Suprapubic skin (tissue), 4 donors: ENCODE measurements at regions not wholly inside any gene's neighbourhood (a gene's known extent, or its start where the extent isn't known, plus 50 kb on each side); places are given as distances from the start of the nearest gene placed in this dataset.

Experiments
- DNase-seq, 2 donors: peaks; one replicate each; pipeline ENCODE4 v3.0.0-alpha.2; 2019; ENCODE audit warnings: low spot score in 2 of 2
- H3K27ac ChIP-seq: fragments of 200-600 bp; sonication (generic); one replicate; pipeline ENCODE4 v1.5.1; 2019
- H3K27me3 ChIP-seq: fragments of 200-600 bp; sonication (generic); one replicate; pipeline ENCODE4 v1.5.1; 2019
- H3K36me3 ChIP-seq: fragments of 200-600 bp; sonication (generic); one replicate; pipeline ENCODE4 v1.5.1; 2019
- H3K4me1 ChIP-seq: fragments of 200-600 bp; sonication (generic); one replicate; pipeline ENCODE4 v1.5.1; 2019
- H3K4me3 ChIP-seq: fragments of 200-600 bp; sonication (generic); one replicate; pipeline ENCODE4 v1.5.1; 2019; ENCODE audit warnings: mild to moderate bottlenecking
- H3K9me3 ChIP-seq: fragments of 200-600 bp; sonication (generic); one replicate; pipeline ENCODE4 v1.5.1; 2019
- CTCF ChIP-seq, 2 donors: fragments of 200-600 bp in 1 of 2; fragments of 450-650 bp in 1 of 2; sonication (generic) in 1 of 2; IDR thresholded peaks; one replicate each; pipeline ENCODE4 v1.5.1; 2016 to 2019; ENCODE audit warnings: antibody characterized with exemption in 2 of 2, mild to moderate bottlenecking in 1 of 2, moderate library complexity in 1 of 2
- EP300 ChIP-seq: sonication (generic); formaldehyde crosslinking; IDR thresholded peaks from one replicate; pipeline ENCODE4 v1.6.1; 2017; ENCODE audit warnings: antibody characterized with exemption
- POLR2A ChIP-seq, 2 donors: fragments of 450-650 bp; IDR thresholded peaks; one replicate each; pipeline ENCODE4 v1.6.1; 2017; ENCODE audit warnings: antibody characterized with exemption in 2 of 2, mild to moderate bottlenecking in 2 of 2, moderate library complexity in 2 of 2
- POLR2AphosphoS5 ChIP-seq, 3 donors: sonication (generic); formaldehyde crosslinking; IDR thresholded peaks; one replicate each; pipeline ENCODE4 v1.6.1; 2017; ENCODE audit warnings: antibody characterized with exemption in 3 of 3
- WGBS: methylation state at CpG from one replicate; pipeline ENCODE4 v1.1.5; 2018; 5-methylcytosine and 5-hydroxymethylcytosine counted together

- WGBS = 93% methylated on average over 5 of the region's 6 CpGs
- Histone ChIP-seq H3K27ac (no peak overlapping the region), H3K36me3 (no peaks in the 10 kb centered on the region)
These were observed 78.8 kb upstream of the ARHGAP28 start for GRCh38 chr18:6650747-6651146.

GRCh38 chr18:6652098-6652497 is 77.4 kb upstream of the ARHGAP28 start:
- Histone ChIP-seq H3K36me3 (no peaks in the 10 kb centered on the region), H3K4me1 (peaks cover 5% of the 10 kb centered on the region), H3K27ac (no peak overlapping the region), H3K27me3 (no peaks in the 10 kb centered on the region), H3K4me3 (no peak overlapping the region), H3K9me3 (no peaks in the 10 kb centered on the region)
- DNase-seq = no peak
- TF ChIP-seq EP300 = no peak

More at GRCh38 chr18:6650747-6651146, 78.8 kb upstream of the ARHGAP28 start:
- Histone ChIP-seq H3K4me1 (peaks cover 5% of the 10 kb centered on the region), H3K27me3 (no peaks in the 10 kb centered on the region), H3K9me3 (no peaks in the 10 kb centered on the region), H3K4me3 (no peak overlapping the region)
- DNase-seq = no peak
- TF ChIP-seq CTCF (IDR thresholded peaks at IDR 0.05) (no peak), POLR2AphosphoS5 (IDR thresholded peaks at IDR 0.05) (no peak), POLR2A (IDR thresholded peaks at IDR 0.05) (no peak), EP300 (no peak)

- Histone ChIP-seq H3K27ac (no peak overlapping the region), H3K27me3 (no peaks in the 10 kb centered on the region), H3K36me3 (no peaks in the 10 kb centered on the region), H3K4me3 (no peak overlapping the region), H3K4me1 (peaks cover 5% of the 10 kb centered on the region), H3K9me3 (no peaks in the 10 kb centered on the region)
- no peak for DNase-seq
- no peak for TF ChIP-seq POLR2A (IDR thresholded peaks at IDR 0.05)
- no peak for TF ChIP-seq EP300
- TF ChIP-seq POLR2AphosphoS5 (IDR thresholded peaks at IDR 0.05) = no peak
- no peak for TF ChIP-seq CTCF (IDR thresholded peaks at IDR 0.05)
- 61% methylated on average over 2 of the region's 2 CpGs for WGBS
These were observed 75.6 kb upstream of the ARHGAP28 start for GRCh38 chr18:6653880-6654279.

GRCh38 chr18:6659963-6660725 is 69.4 kb upstream of the ARHGAP28 start:
- Histone ChIP-seq H3K27ac (no peak overlapping the region), H3K27me3 (no peaks in the 10 kb centered on the region), H3K4me3 (no peak overlapping the region), H3K9me3 (no peaks in the 10 kb centered on the region), H3K36me3 (no peaks in the 10 kb centered on the region), H3K4me1 (no peaks in the 10 kb centered on the region)
- WGBS = 72% methylated on average over 7 of the region's 7 CpGs
- TF ChIP-seq POLR2A (IDR thresholded peaks at IDR 0.05) = no peak
- DNase-seq = no peak

- Histone ChIP-seq H3K27ac (no peak overlapping the region), H3K4me1 (peaks cover under 1% of the 10 kb centered on the region), H3K4me3 (no peak overlapping the region), H3K36me3 (no peaks in the 10 kb centered on the region), H3K9me3 (no peaks in the 10 kb centered on the region), H3K27me3 (no peaks in the 10 kb centered on the region)
- 37% methylated on average over 4 of the region's 4 CpGs for WGBS
- DNase-seq = no peak
- TF ChIP-seq CTCF (IDR thresholded peaks at IDR 0.05) (no peak), POLR2A (IDR thresholded peaks at IDR 0.05) (no peak), EP300 (no peak), POLR2AphosphoS5 (IDR thresholded peaks at IDR 0.05) (no peak)
These were observed 67.7 kb upstream of the ARHGAP28 start for GRCh38 chr18:6661692-6662415.

GRCh38 chr18:6666012-6666685 is 63.4 kb upstream of the ARHGAP28 start:
- no peaks in the 10 kb centered on the region for H3K9me3 ChIP-seq
- H3K36me3 ChIP-seq = no peaks in the 10 kb centered on the region
- DNase-seq = no peak
- H3K4me1 ChIP-seq = peaks cover 2% of the 10 kb centered on the region
- TF ChIP-seq POLR2A (IDR thresholded peaks at IDR 0.05) (no peak), CTCF (IDR thresholded peaks at IDR 0.05) (no peak), EP300 (no peak), POLR2AphosphoS5 (IDR thresholded peaks at IDR 0.05) (no peak)
- no peak overlapping the region for H3K4me3 ChIP-seq
- no peak overlapping the region for H3K27ac ChIP-seq
- WGBS = 47% methylated on average over 3 of the region's 3 CpGs
- no peaks in the 10 kb centered on the region for H3K27me3 ChIP-seq
